HUES64 (cell line): ENCODE measurements at regions not wholly inside any gene's neighbourhood (a gene's known extent, or its start where the extent isn't known, plus 50 kb on each side); places are given as distances from the start of the nearest gene placed in this dataset.

Experiments
- H3K27ac ChIP-seq: 2 replicates; pipeline ENCODE4 v1.7.0; 2013; ENCODE audit warnings: low read depth, low read length, inconsistent platforms
- H3K27me3 ChIP-seq: 2 replicates; pipeline ENCODE4 v1.6.1; 2013; ENCODE audit warnings: mild to moderate bottlenecking, low read length; ENCODE audit not compliant: insufficient read depth
- H3K36me3 ChIP-seq: 2 replicates; pipeline ENCODE4 v1.6.1; 2013; ENCODE audit warnings: mild to moderate bottlenecking, low read length; ENCODE audit not compliant: insufficient read depth
- H3K4me1 ChIP-seq: 2 replicates; pipeline ENCODE4 v1.6.1; 2013; ENCODE audit warnings: mild to moderate bottlenecking, low read length, moderate library complexity; ENCODE audit not compliant: insufficient read depth
- H3K4me3 ChIP-seq: 2 replicates; pipeline ENCODE4 v1.5.1; 2013; ENCODE audit warnings: mild to moderate bottlenecking, low read length, moderate library complexity
- H3K9ac ChIP-seq: 2 replicates; pipeline ENCODE4 v1.6.1; 2013; ENCODE audit warnings: mild to moderate bottlenecking, low read depth, low read length
- H3K9me3 ChIP-seq: 2 replicates; pipeline ENCODE4 v1.6.1; 2013; ENCODE audit warnings: low read depth, low read length; ENCODE audit not compliant: insufficient read depth
- WGBS: fragments of 150-250, 120-280 bp; methylation state at CpG from one replicate; pipeline ENCODE4 v1.1.7; 2013; ENCODE audit warnings: missing lambda C conversion rate; 5-methylcytosine and 5-hydroxymethylcytosine counted together

- WGBS = 94% methylated on average over 4 of the region's 5 CpGs
- Histone ChIP-seq H3K36me3 (no peaks in the 10 kb centered on the region), H3K27me3 (no peaks in the 10 kb centered on the region), H3K27ac (no peak overlapping the region), H3K9me3 (no peaks in the 10 kb centered on the region), H3K9ac (no peak overlapping the region), H3K4me1 (0 out of 2 replicates have a peak, but pooled peaks cover 5% of the 10 kb centered on the region), H3K4me3 (no peak overlapping the region)
Observed at GRCh38 chr7:25840209-25840792, 311.7 kb upstream of the NFE2L3 start.

GRCh38 chr7:25841575-25841974, 310.4 kb upstream of the NFE2L3 start:
- no peaks in the 10 kb centered on the region for H3K36me3 ChIP-seq
- H3K4me3 ChIP-seq = no peak overlapping the region
- H3K9ac ChIP-seq = no peak overlapping the region
- H3K27me3 ChIP-seq = no peaks in the 10 kb centered on the region
- 96% methylated on average over 2 of the region's 3 CpGs for WGBS
- H3K27ac ChIP-seq = no peak overlapping the region
- H3K9me3 ChIP-seq = no peaks in the 10 kb centered on the region
- 0 out of 2 replicates have a peak, but pooled peaks cover 5% of the 10 kb centered on the region for H3K4me1 ChIP-seq

- Histone ChIP-seq H3K36me3 (no peaks in the 10 kb centered on the region), H3K27me3 (no peaks in the 10 kb centered on the region), H3K9me3 (no peaks in the 10 kb centered on the region), H3K27ac (no peak overlapping the region), H3K4me1 (0 out of 2 replicates have a peak, but pooled peaks cover 5% of the 10 kb centered on the region), H3K9ac (no peak overlapping the region), H3K4me3 (no peak overlapping the region)
- WGBS = 87% methylated on average over 5 of the region's 5 CpGs
Observed at GRCh38 chr7:25842201-25842733, 309.7 kb upstream of the NFE2L3 start.

GRCh38 chr7:25843467-25843866, 308.5 kb upstream of the NFE2L3 start:
- Histone ChIP-seq H3K9ac (no peak overlapping the region), H3K9me3 (no peaks in the 10 kb centered on the region), H3K27me3 (no peaks in the 10 kb centered on the region), H3K4me1 (0 out of 2 replicates have a peak, but pooled peaks cover 11% of the 10 kb centered on the region), H3K27ac (no peak overlapping the region), H3K36me3 (no peaks in the 10 kb centered on the region), H3K4me3 (no peak overlapping the region)
- WGBS = 90% methylated on average over 4 of the region's 4 CpGs

GRCh38 chr7:25844102-25844870, 307.7 kb upstream of the NFE2L3 start:
- no peak overlapping the region for H3K27ac ChIP-seq
- no peaks in the 10 kb centered on the region for H3K36me3 ChIP-seq
- no peaks in the 10 kb centered on the region for H3K9me3 ChIP-seq
- 0 out of 2 replicates have a peak, but pooled peaks cover 11% of the 10 kb centered on the region for H3K4me1 ChIP-seq
- WGBS = 90% methylated on average over 6 of the region's 6 CpGs
- H3K27me3 ChIP-seq = no peaks in the 10 kb centered on the region
- no peak overlapping the region for H3K4me3 ChIP-seq
- H3K9ac ChIP-seq = no peak overlapping the region

GRCh38 chr7:25845464-25845863, 306.5 kb upstream of the NFE2L3 start:
- peaks cover 11% of the 10 kb centered on the region; the same call in 1 of the 2 replicates for H3K4me1 ChIP-seq
- 94% methylated on average over 5 of the region's 5 CpGs for WGBS
- no peak overlapping the region for H3K4me3 ChIP-seq
- H3K36me3 ChIP-seq = no peaks in the 10 kb centered on the region
- no peaks in the 10 kb centered on the region for H3K9me3 ChIP-seq
- H3K27ac ChIP-seq = no peak overlapping the region
- no peak overlapping the region for H3K9ac ChIP-seq
- no peaks in the 10 kb centered on the region for H3K27me3 ChIP-seq

GRCh38 chr7:25846722-25847121, 305.3 kb upstream of the NFE2L3 start:
- Histone ChIP-seq H3K9me3 (no peaks in the 10 kb centered on the region), H3K4me3 (no peak overlapping the region), H3K27ac (no peak overlapping the region), H3K36me3 (no peaks in the 10 kb centered on the region), H3K9ac (no peak overlapping the region), H3K4me1 (peaks cover 11% of the 10 kb centered on the region; the same call in 1 of the 2 replicates), H3K27me3 (peaks cover under 1% of the 10 kb centered on the region)
- WGBS = 90% methylated on average over 5 of the region's 5 CpGs

GRCh38 chr7:25847336-25848070, 304.5 kb upstream of the NFE2L3 start:
- Histone ChIP-seq H3K27me3 (peaks cover 9% of the 10 kb centered on the region), H3K36me3 (no peaks in the 10 kb centered on the region), H3K4me3 (no peak overlapping the region), H3K27ac (no peak overlapping the region), H3K9ac (no peak overlapping the region), H3K9me3 (no peaks in the 10 kb centered on the region), H3K4me1 (peaks cover 10% of the 10 kb centered on the region; the same call in 1 of the 2 replicates)
- 85% methylated on average over 6 of the region's 6 CpGs for WGBS

GRCh38 chr7:25849500-25850184, 302.4 kb upstream of the NFE2L3 start:
- Histone ChIP-seq H3K4me3 (no peak overlapping the region), H3K27ac (no peak overlapping the region), H3K9me3 (no peaks in the 10 kb centered on the region), H3K4me1 (peaks cover 24% of the 10 kb centered on the region; the same call in 1 of the 2 replicates), H3K27me3 (peaks cover 29% of the 10 kb centered on the region), H3K36me3 (no peaks in the 10 kb centered on the region), H3K9ac (no peak overlapping the region)
- WGBS = 81% methylated on average over 9 of the region's 9 CpGs

- Histone ChIP-seq H3K27ac (no peak overlapping the region), H3K4me3 (no peak overlapping the region), H3K27me3 (peaks cover 30% of the 10 kb centered on the region), H3K9me3 (no peaks in the 10 kb centered on the region), H3K36me3 (no peaks in the 10 kb centered on the region), H3K9ac (no peak overlapping the region), H3K4me1 (peaks cover 26% of the 10 kb centered on the region; the same call in 1 of the 2 replicates)
Observed at GRCh38 chr7:25850216-25850615, 301.8 kb upstream of the NFE2L3 start.
